Keratinocyte (primary cell): ENCODE measurements at regions not wholly inside any gene's neighbourhood (a gene's known extent, or its start where the extent isn't known, plus 50 kb on each side); places are given as distances from the start of the nearest gene placed in this dataset.

Experiments
- DNase-seq: peaks from one replicate; pipeline ENCODE4 v3.0.0-alpha.2; 2011; ENCODE audit warnings: low read depth, missing footprints, low spot score
- FAIRE-seq: peaks from 2 replicates; lab custom pipeline; 2011; peaks lifted over from hg19 to GRCh38; lab: Jason Lieb, UNC
- H2AFZ ChIP-seq: 2 replicates; pipeline ENCODE4 v1.6.0; 2012; ENCODE audit warnings: low read length, control low read depth, inconsistent platforms; ENCODE audit not compliant: control insufficient read depth
- H3K27ac ChIP-seq: 2 replicates; pipeline ENCODE4 v1.5.1; 2011; ENCODE audit warnings: low read length; ENCODE audit not compliant: control insufficient read depth, insufficient read depth
- H3K27me3 ChIP-seq: 3 replicates; pipeline ENCODE4 v1.6.0; 2011; ENCODE audit warnings: low read length; ENCODE audit not compliant: control insufficient read depth, insufficient read depth; ENCODE audit errors: extremely low read depth
- H3K36me3 ChIP-seq, 2 experiments: 2 replicates in 1 of 2; 3 replicates in 1 of 2; pipeline ENCODE4 v1.5.1; 2011; ENCODE audit warnings: low read length in 2 of 2, mild to moderate bottlenecking in 1 of 2; ENCODE audit not compliant: control insufficient read depth in 2 of 2, insufficient read depth in 2 of 2; ENCODE audit errors: extremely low read depth in 1 of 2
- H3K4me1 ChIP-seq: 3 replicates; pipeline ENCODE4 v1.5.1; 2011; ENCODE audit warnings: low read length; ENCODE audit not compliant: control insufficient read depth, insufficient read depth; ENCODE audit errors: extremely low read depth
- H3K4me2 ChIP-seq: 3 replicates; pipeline ENCODE4 v1.6.0; 2011; ENCODE audit warnings: low read depth, low read length; ENCODE audit not compliant: control insufficient read depth, insufficient read depth; ENCODE audit errors: extremely low read depth
- H3K4me3 ChIP-seq, 3 experiments: fragments of 200-600 bp in 1 of 3; sonication (generic) in 1 of 3; 2 replicates in 2 of 3; 3 replicates in 1 of 3; pipeline ENCODE4 v1.5.1; 2011 to 2016; ENCODE audit warnings: low read length in 3 of 3, mild to moderate bottlenecking in 3 of 3, control low read depth in 2 of 3, inconsistent platforms in 1 of 3, low read depth in 1 of 3, mixed read lengths in 1 of 3, mixed run types in 1 of 3, moderate library complexity in 1 of 3; ENCODE audit not compliant: control insufficient read depth in 2 of 3, insufficient read depth in 2 of 3; ENCODE audit errors: extremely low read depth in 1 of 3
- H3K79me2 ChIP-seq: 2 replicates; pipeline ENCODE4 v1.6.0; 2012; ENCODE audit warnings: low read length; ENCODE audit not compliant: control insufficient read depth, insufficient read depth
- H3K9ac ChIP-seq: 3 replicates; pipeline ENCODE4 v1.6.0; 2011; ENCODE audit warnings: low read length; ENCODE audit not compliant: control insufficient read depth, insufficient read depth; ENCODE audit errors: extremely low read depth
- H3K9me1 ChIP-seq: 3 replicates; pipeline ENCODE4 v1.6.0; 2011; ENCODE audit warnings: low read length; ENCODE audit not compliant: control insufficient read depth, insufficient read depth; ENCODE audit errors: extremely low read depth
- H3K9me3 ChIP-seq: 2 replicates; pipeline ENCODE4 v1.5.1; 2012; ENCODE audit warnings: low read depth, low read length; ENCODE audit not compliant: control insufficient read depth
- H4K20me1 ChIP-seq: 3 replicates; pipeline ENCODE4 v1.6.0; 2011; ENCODE audit warnings: low read length; ENCODE audit not compliant: control insufficient read depth, insufficient read depth; ENCODE audit errors: extremely low read depth
- EZH2 ChIP-seq: IDR thresholded peaks from one replicate; pipeline ENCODE4 v1.6.1; 2012; ENCODE audit warnings: inconsistent platforms, mild to moderate bottlenecking, low read length, moderate library complexity
- dilution Hi-C: fragments of 300-500 bp; cut with MboI; formaldehyde crosslinking; loops from one replicate; pipeline ENCODE4 v1.7.0; 2020; ENCODE audit warnings: low sequenced_read_pairs; ENCODE audit not compliant: extremely low pct_ligation_motif_present
- TF ChIP-seq, protein P1 (sequence below), 3 experiments: IDR thresholded peaks in 1 of 3; conservative IDR thresholded peaks in 1 of 3; optimal IDR thresholded peaks in 1 of 3; 2 replicates in 2 of 3; 3 replicates in 1 of 3; pipeline versions ENCODE3 to v1.5.1; 2011; ENCODE audit warnings: low read length in 3 of 3, mild to moderate bottlenecking in 3 of 3, moderate library complexity in 2 of 3, control low read depth in 1 of 3, inconsistent platforms in 1 of 3; ENCODE audit not compliant: insufficient read depth in 2 of 3; ENCODE audit errors: extremely low read depth in 1 of 3

DNA sequence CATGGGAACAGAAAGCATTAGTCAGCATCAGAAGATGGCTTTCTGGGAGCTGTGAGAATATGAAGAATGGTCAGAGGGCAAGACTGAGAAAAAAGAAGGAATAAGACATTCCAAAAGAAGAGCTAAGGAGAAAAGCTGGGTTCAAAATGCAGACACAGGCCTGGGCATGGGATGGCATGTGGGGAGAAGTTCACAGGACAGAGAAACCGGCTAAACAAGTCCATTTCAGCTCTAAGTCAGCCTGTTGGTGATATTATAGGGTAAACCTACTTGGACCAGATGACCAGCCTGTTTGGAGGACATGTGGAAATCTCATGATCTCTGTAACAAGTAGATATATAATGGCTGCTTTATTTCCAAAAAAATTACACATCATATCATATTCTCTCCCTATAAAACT is 91.7 kb upstream of the MEIS1 start:
- H3K4me2 ChIP-seq = no peak overlapping the region
- H3K79me2 ChIP-seq = no peaks in the 10 kb centered on the region
- no peak for DNase-seq
- no peaks in the 10 kb centered on the region for H3K4me1 ChIP-seq
- H3K27ac ChIP-seq = no peak overlapping the region
- H3K4me3 ChIP-seq = no peak overlapping the region
- no peaks in the 10 kb centered on the region for H3K27me3 ChIP-seq
- no peak overlapping the region for H3K9ac ChIP-seq
- no peaks in the 10 kb centered on the region for H3K9me3 ChIP-seq
- no peaks in the 10 kb centered on the region for H4K20me1 ChIP-seq
- TF ChIP-seq, protein P1, sequence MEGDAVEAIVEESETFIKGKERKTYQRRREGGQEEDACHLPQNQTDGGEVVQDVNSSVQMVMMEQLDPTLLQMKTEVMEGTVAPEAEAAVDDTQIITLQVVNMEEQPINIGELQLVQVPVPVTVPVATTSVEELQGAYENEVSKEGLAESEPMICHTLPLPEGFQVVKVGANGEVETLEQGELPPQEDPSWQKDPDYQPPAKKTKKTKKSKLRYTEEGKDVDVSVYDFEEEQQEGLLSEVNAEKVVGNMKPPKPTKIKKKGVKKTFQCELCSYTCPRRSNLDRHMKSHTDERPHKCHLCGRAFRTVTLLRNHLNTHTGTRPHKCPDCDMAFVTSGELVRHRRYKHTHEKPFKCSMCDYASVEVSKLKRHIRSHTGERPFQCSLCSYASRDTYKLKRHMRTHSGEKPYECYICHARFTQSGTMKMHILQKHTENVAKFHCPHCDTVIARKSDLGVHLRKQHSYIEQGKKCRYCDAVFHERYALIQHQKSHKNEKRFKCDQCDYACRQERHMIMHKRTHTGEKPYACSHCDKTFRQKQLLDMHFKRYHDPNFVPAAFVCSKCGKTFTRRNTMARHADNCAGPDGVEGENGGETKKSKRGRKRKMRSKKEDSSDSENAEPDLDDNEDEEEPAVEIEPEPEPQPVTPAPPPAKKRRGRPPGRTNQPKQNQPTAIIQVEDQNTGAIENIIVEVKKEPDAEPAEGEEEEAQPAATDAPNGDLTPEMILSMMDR (optimal IDR thresholded peaks at IDR 0.05 in 1 of 3, IDR thresholded peaks at IDR 0.05 in 1 of 3, conservative IDR thresholded peaks at IDR 0.05 in 1 of 3; ENCODE audit: extremely low read depth in 1 of 3, insufficient read depth in 2 of 3, low read length in 3 of 3) = no peak
- no peak for TF ChIP-seq EZH2
- dilution Hi-C loops = no loop called here
- H2AFZ ChIP-seq = no peak overlapping the region
- no peak for FAIRE-seq
- H3K9me1 ChIP-seq = no peaks in the 10 kb centered on the region
- H3K36me3 ChIP-seq = no peaks in the 10 kb centered on the region

DNA sequence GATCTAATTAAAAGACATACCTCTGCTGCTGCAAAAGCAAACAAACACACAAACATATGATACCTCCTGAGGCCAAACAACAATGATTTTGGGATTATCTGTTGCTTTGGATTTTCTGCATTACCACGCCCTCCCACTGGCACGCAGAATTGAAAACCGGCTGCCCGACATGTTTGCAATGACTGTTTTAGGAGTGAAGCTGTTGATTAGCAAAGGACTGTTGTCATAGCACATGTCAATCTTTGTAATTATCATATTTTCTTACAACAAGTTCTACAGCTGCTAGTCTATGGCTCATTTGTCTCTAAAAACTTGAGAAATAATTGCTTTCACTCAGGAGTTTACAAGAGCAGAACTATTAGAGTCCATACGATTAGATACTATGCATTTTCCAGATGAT is 94.4 kb upstream of the MEIS1 start:
- no peak for FAIRE-seq
- no peak overlapping the region for H3K4me3 ChIP-seq

More for the DNA sequence above, 94.4 kb upstream of the MEIS1 start:
- Histone ChIP-seq H2AFZ (no peak overlapping the region), H3K9ac (no peak overlapping the region), H3K4me1 (no peaks in the 10 kb centered on the region), H3K9me3 (no peaks in the 10 kb centered on the region), H3K36me3 (no peaks in the 10 kb centered on the region), H3K27me3 (no peaks in the 10 kb centered on the region), H4K20me1 (no peaks in the 10 kb centered on the region), H3K4me2 (no peak overlapping the region), H3K27ac (no peak overlapping the region), H3K9me1 (no peaks in the 10 kb centered on the region), H3K79me2 (no peaks in the 10 kb centered on the region)
- no peak for DNase-seq
- TF ChIP-seq, protein P1 (optimal IDR thresholded peaks at IDR 0.05 in 1 of 3, IDR thresholded peaks at IDR 0.05 in 1 of 3, conservative IDR thresholded peaks at IDR 0.05 in 1 of 3; ENCODE audit: extremely low read depth in 1 of 3, insufficient read depth in 2 of 3, low read length in 3 of 3) = no peak
- TF ChIP-seq EZH2 = no peak
- dilution Hi-C loops = no loop called here
